SK-N-SH (cell line): ENCODE measurements at regions not wholly inside any gene's neighbourhood (a gene's known extent, or its start where the extent isn't known, plus 50 kb on each side); places are given as distances from the start of the nearest gene placed in this dataset.

Source experiments
- CTCF ChIA-PET: fragments of 300-600, 350-600 bp; formaldehyde crosslinking; extraction: SDS; loops from one replicate; lab custom pipeline; 2021; lab: Yijun Ruan, JAX
- POLR2A ChIA-PET: fragments of 350-600 bp; sonication (Branson Sonifier 250); formaldehyde crosslinking; extraction: SDS; loops from one replicate; lab custom pipeline; 2020; ENCODE audit warnings: antibody characterized with exemption, inconsistent platforms; lab: Yijun Ruan, JAX
- DNase-seq: peaks from one replicate; pipeline ENCODE4 v3.0.0; 2012
- H2AFZ ChIP-seq: fragments of 200-600 bp; sonication (generic); 2 replicates; pipeline ENCODE4 v1.8.1; 2016; ENCODE audit warnings: antibody characterized with exemption, mild to moderate bottlenecking, low read depth
- H3F3A ChIP-seq: fragments of 200-600 bp; sonication (generic); replicated peaks from 2 replicates; pipeline ENCODE3; 2016; ENCODE audit warnings: antibody characterized with exemption, mild to moderate bottlenecking; ENCODE audit not compliant: insufficient read depth
- H3K27ac ChIP-seq, 2 experiments: fragments of 200-500 bp in 1 of 2; fragments of 200-600 bp in 1 of 2; sonication (Bioruptor generic) in 1 of 2; sonication (generic), shearing (Covaris generic) in 1 of 2; 2 replicates each; pipeline versions ENCODE4 v1.5.1 to v1.6.1; 2014 to 2016; ENCODE audit warnings: low read depth in 2 of 2, inconsistent platforms in 1 of 2, low read length in 1 of 2, mild to moderate bottlenecking in 1 of 2, mixed read lengths in 1 of 2
- H3K27me3 ChIP-seq: fragments of 200-600 bp; sonication (generic), shearing (Covaris generic); 2 replicates; pipeline ENCODE4 v1.6.1; 2016; ENCODE audit warnings: mixed run types; ENCODE audit not compliant: insufficient read depth
- H3K36me3 ChIP-seq, 2 experiments: fragments of 200-500 bp in 1 of 2; fragments of 200-600 bp in 1 of 2; sonication (Bioruptor generic) in 1 of 2; sonication (generic) in 1 of 2; replicated peaks in 1 of 2; 2 replicates each; pipeline versions ENCODE3 to v1.5.1; 2014 to 2016; ENCODE audit warnings: low read length in 1 of 2, mild to moderate bottlenecking in 1 of 2; ENCODE audit not compliant: insufficient read depth in 2 of 2, control insufficient read depth in 1 of 2
- H3K4me1 ChIP-seq, 2 experiments: fragments of 200-500 bp in 1 of 2; fragments of 200-600 bp in 1 of 2; sonication (Bioruptor generic) in 1 of 2; sonication (generic), shearing (Covaris generic) in 1 of 2; 2 replicates each; pipeline versions ENCODE4 v1.5.1 to v1.6.1; 2014 to 2016; ENCODE audit warnings: low read depth in 1 of 2, low read length in 1 of 2, mixed run types in 1 of 2; ENCODE audit not compliant: insufficient read depth in 2 of 2, control insufficient read depth in 1 of 2
- H3K4me2 ChIP-seq: fragments of 200-600 bp; sonication (generic), shearing (Covaris generic); 2 replicates; pipeline ENCODE4 v1.6.1; 2017; ENCODE audit warnings: mixed run types
- H3K4me3 ChIP-seq, 2 experiments: fragments of 200-500 bp in 1 of 2; fragments of 200-600 bp in 1 of 2; sonication (Bioruptor generic) in 1 of 2; sonication (generic), shearing (Covaris generic) in 1 of 2; 2 replicates each; pipeline versions ENCODE4 v1.5.1 to v1.8.1; 2014 to 2016; ENCODE audit warnings: low read depth in 2 of 2, inconsistent platforms in 1 of 2, low read length in 1 of 2, mild to moderate bottlenecking in 1 of 2, mixed read lengths in 1 of 2, moderate library complexity in 1 of 2
- H3K79me2 ChIP-seq: fragments of 200-600 bp; sonication (generic); 2 replicates; pipeline ENCODE4 v1.8.1; 2017; ENCODE audit warnings: mild to moderate bottlenecking; ENCODE audit not compliant: insufficient read depth
- H3K9ac ChIP-seq: fragments of 200-600 bp; sonication (generic); 2 replicates; pipeline ENCODE4 v1.6.1; 2017; ENCODE audit warnings: mixed run types
- H3K9me2 ChIP-seq: fragments of 200-600 bp; sonication (generic); 2 replicates; pipeline ENCODE4 v1.6.1; 2017; ENCODE audit warnings: mixed run types
- H3K9me3 ChIP-seq: fragments of 200-600 bp; sonication (generic); 2 replicates; pipeline ENCODE4 v1.6.1; 2017; ENCODE audit warnings: mixed run types, mild to moderate bottlenecking, moderate library complexity
- H4K20me1 ChIP-seq: fragments of 200-600 bp; sonication (generic); 2 replicates; pipeline ENCODE4 v1.6.1; 2017; ENCODE audit warnings: mild to moderate bottlenecking, mixed run types; ENCODE audit not compliant: insufficient read depth
- ELF1 ChIP-seq: IDR thresholded peaks from 2 replicates; pipeline ENCODE4 v1.4.0; 2012
- EP300 ChIP-seq, 2 experiments: IDR thresholded peaks; 2 replicates each; pipeline versions ENCODE4 v1.4.0 to v1.6.1; 2012; ENCODE audit warnings: borderline replicate concordance in 1 of 2, low read depth in 1 of 2, low read length in 1 of 2
- EZH2phosphoT487 ChIP-seq: fragments of 200-600 bp; sonication (generic); IDR thresholded peaks from 2 replicates; pipeline ENCODE4 v1.6.1; 2017; ENCODE audit warnings: low read depth, mixed run types, mild to moderate bottlenecking, antibody characterized with exemption, moderate library complexity, borderline replicate concordance
- FOXM1 ChIP-seq: IDR thresholded peaks from 2 replicates; pipeline ENCODE4 v1.4.0; 2012; ENCODE audit warnings: low read depth, mild to moderate bottlenecking
- GABPA ChIP-seq: IDR thresholded peaks from 2 replicates; pipeline ENCODE4 v1.4.0; 2012; ENCODE audit warnings: low read depth, mild to moderate bottlenecking
- MAX ChIP-seq: IDR thresholded peaks from 2 replicates; pipeline ENCODE4 v1.4.0; 2012; ENCODE audit warnings: low read depth
- NRF1 ChIP-seq: IDR thresholded peaks from 2 replicates; pipeline ENCODE4 v1.6.1; 2012; ENCODE audit warnings: low read depth, mild to moderate bottlenecking, low read length
- POLR2AphosphoS5 ChIP-seq: IDR thresholded peaks from 2 replicates; pipeline ENCODE4 v1.6.1; 2012; ENCODE audit warnings: low read depth, low read length
- RAD21 ChIP-seq: IDR thresholded peaks from 2 replicates; pipeline ENCODE4 v1.6.1; 2012; ENCODE audit warnings: mild to moderate bottlenecking, low read length
- RCOR1 ChIP-seq: fragments of 150-350 bp; IDR thresholded peaks from 2 replicates; pipeline ENCODE4 v1.6.1; 2017; ENCODE audit warnings: antibody characterized with exemption, low read length
- REST ChIP-seq: IDR thresholded peaks from 2 replicates; pipeline ENCODE4 v1.6.1; 2012; ENCODE audit warnings: mild to moderate bottlenecking, low read depth, low read length, moderate library complexity
- RFX5 ChIP-seq: IDR thresholded peaks from 2 replicates; pipeline ENCODE4 v1.6.1; 2012; ENCODE audit warnings: mild to moderate bottlenecking, improper control_type of control experiment, low read length
- SIN3A ChIP-seq: IDR thresholded peaks from 2 replicates; pipeline ENCODE4 v1.6.1; 2012; ENCODE audit warnings: low read depth, mild to moderate bottlenecking, low read length, moderate library complexity, borderline replicate concordance
- SMC3 ChIP-seq: IDR thresholded peaks from 2 replicates; pipeline ENCODE4 v1.6.1; 2012; ENCODE audit warnings: low read depth, low read length, improper control_type of control experiment
- TAF1 ChIP-seq: IDR thresholded peaks from 2 replicates; pipeline ENCODE4 v1.6.1; 2012; ENCODE audit warnings: low read depth, mild to moderate bottlenecking, low read length, moderate library complexity, borderline replicate concordance
- TEAD4 ChIP-seq: IDR thresholded peaks from 2 replicates; pipeline ENCODE4 v1.4.0; 2012; ENCODE audit warnings: mild to moderate bottlenecking, borderline replicate concordance; ENCODE audit not compliant: insufficient read depth
- WGBS: methylation state at CpG from one replicate; pipeline ENCODE4 v1.1.6; 2017; ENCODE audit warnings: low lambda C conversion rate; 5-methylcytosine and 5-hydroxymethylcytosine counted together
- TF ChIP-seq, protein P1 (sequence below): fragments of 150-350 bp; IDR thresholded peaks from 2 replicates; pipeline ENCODE4 v1.6.1; 2016; ENCODE audit warnings: mild to moderate bottlenecking, low read depth, low read length
- TF ChIP-seq, protein P2 (sequence below): IDR thresholded peaks from 2 replicates; pipeline ENCODE4; 2012
- TF ChIP-seq, protein P3 (sequence below): fragments of 150-350 bp; IDR thresholded peaks from 2 replicates; pipeline ENCODE4 v1.6.1; 2017; ENCODE audit warnings: antibody characterized with exemption, low read length, low read depth, borderline replicate concordance
- TF ChIP-seq, protein P4 (sequence below): fragments of 200-600 bp; sonication (generic); IDR thresholded peaks from 2 replicates; pipeline ENCODE4 v1.6.1; 2017; ENCODE audit warnings: antibody characterized with exemption, mild to moderate bottlenecking, moderate library complexity

DNA sequence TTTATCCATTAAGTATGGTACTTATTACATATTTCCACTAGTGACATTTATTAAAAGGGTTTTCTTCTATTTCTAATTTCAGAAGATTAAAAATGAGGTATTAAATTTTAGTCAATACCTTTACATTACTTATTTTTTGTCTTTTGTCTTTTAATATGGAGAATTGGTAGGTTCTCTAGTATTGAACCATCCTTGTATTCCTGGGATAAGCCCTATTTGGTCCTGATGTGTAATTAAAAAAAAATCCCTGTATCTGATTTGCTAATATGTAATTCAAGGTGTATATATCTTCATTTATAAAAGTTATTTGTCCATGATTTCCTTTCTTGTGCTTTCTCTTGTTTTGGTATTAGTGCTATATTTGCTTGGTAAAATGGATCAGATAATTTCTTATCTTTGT, 153.7 kb downstream of the TRMT11 start (continued):
- TF ChIP-seq MAX (no peak), TEAD4 (no peak)
- TF ChIP-seq, protein P1, sequence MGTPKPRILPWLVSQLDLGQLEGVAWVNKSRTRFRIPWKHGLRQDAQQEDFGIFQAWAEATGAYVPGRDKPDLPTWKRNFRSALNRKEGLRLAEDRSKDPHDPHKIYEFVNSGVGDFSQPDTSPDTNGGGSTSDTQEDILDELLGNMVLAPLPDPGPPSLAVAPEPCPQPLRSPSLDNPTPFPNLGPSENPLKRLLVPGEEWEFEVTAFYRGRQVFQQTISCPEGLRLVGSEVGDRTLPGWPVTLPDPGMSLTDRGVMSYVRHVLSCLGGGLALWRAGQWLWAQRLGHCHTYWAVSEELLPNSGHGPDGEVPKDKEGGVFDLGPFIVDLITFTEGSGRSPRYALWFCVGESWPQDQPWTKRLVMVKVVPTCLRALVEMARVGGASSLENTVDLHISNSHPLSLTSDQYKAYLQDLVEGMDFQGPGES: no peak
- TF ChIP-seq, all 33 proteins: peak for 0

- 83% methylated on average over 3 of the region's 3 CpGs for WGBS
- Histone ChIP-seq H3K4me1 (no peaks in the 10 kb centered on the region), H3F3A (no peaks in the 10 kb centered on the region), H4K20me1 (no peaks in the 10 kb centered on the region), H3K4me2 (no peak overlapping the region), H3K27ac (no peak overlapping the region), H3K9me2 (no peaks in the 10 kb centered on the region), H3K27me3 (no peaks in the 10 kb centered on the region), H3K9ac (no peak overlapping the region), H2AFZ (no peak overlapping the region), H3K36me3 (peaks cover 0 to 2% of the 10 kb centered on the region in 2 experiments), H3K79me2 (no peaks in the 10 kb centered on the region), H3K4me3 (no peak overlapping the region), H3K9me3 (peaks cover 4% of the 10 kb centered on the region; the same call in 1 of the 2 replicates)
- DNase-seq: no peak
- ChIA-PET CTCF (interaction anchor here (1.2 to 1.9 kb wide), 3 partner anchors 15 to 170 kb away, joined by 3 to 7 read pairs (median 4); no protein-coding TSS in a partner anchor), POLR2A (no interaction called here)
- TF ChIP-seq SMC3 (no peak), MAX (no peak), TEAD4 (no peak), RCOR1 (no peak), ELF1 (no peak), REST (no peak), SIN3A (no peak), TAF1 (no peak), RAD21 (no peak), POLR2AphosphoS5 (no peak), NRF1 (no peak), FOXM1 (no peak), RFX5 (no peak), EZH2phosphoT487 (no peak), GABPA (no peak), EP300 (IDR thresholded peaks at IDR 0.05; ENCODE audit: borderline replicate concordance in 1 of 2, low read depth in 1 of 2, low read length in 1 of 2) (no peak)
- TF ChIP-seq, protein P2, sequence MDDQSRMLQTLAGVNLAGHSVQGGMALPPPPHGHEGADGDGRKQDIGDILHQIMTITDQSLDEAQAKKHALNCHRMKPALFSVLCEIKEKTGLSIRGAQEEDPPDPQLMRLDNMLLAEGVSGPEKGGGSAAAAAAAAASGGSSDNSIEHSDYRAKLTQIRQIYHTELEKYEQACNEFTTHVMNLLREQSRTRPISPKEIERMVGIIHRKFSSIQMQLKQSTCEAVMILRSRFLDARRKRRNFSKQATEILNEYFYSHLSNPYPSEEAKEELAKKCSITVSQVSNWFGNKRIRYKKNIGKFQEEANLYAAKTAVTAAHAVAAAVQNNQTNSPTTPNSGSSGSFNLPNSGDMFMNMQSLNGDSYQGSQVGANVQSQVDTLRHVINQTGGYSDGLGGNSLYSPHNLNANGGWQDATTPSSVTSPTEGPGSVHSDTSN: no peak
- TF ChIP-seq, protein P3, sequence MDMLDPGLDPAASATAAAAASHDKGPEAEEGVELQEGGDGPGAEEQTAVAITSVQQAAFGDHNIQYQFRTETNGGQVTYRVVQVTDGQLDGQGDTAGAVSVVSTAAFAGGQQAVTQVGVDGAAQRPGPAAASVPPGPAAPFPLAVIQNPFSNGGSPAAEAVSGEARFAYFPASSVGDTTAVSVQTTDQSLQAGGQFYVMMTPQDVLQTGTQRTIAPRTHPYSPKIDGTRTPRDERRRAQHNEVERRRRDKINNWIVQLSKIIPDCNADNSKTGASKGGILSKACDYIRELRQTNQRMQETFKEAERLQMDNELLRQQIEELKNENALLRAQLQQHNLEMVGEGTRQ: no peak
- TF ChIP-seq, protein P4, sequence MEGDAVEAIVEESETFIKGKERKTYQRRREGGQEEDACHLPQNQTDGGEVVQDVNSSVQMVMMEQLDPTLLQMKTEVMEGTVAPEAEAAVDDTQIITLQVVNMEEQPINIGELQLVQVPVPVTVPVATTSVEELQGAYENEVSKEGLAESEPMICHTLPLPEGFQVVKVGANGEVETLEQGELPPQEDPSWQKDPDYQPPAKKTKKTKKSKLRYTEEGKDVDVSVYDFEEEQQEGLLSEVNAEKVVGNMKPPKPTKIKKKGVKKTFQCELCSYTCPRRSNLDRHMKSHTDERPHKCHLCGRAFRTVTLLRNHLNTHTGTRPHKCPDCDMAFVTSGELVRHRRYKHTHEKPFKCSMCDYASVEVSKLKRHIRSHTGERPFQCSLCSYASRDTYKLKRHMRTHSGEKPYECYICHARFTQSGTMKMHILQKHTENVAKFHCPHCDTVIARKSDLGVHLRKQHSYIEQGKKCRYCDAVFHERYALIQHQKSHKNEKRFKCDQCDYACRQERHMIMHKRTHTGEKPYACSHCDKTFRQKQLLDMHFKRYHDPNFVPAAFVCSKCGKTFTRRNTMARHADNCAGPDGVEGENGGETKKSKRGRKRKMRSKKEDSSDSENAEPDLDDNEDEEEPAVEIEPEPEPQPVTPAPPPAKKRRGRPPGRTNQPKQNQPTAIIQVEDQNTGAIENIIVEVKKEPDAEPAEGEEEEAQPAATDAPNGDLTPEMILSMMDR: no peak
- TF ChIP-seq, protein P1: no peak
Measured at GRCh38 chr6:126143761-126144251, 157.5 kb downstream of the TRMT11 start.
